ENCODE measurements at regions not wholly inside any gene's neighbourhood (a gene's known extent, or its start where the extent isn't known, plus 50 kb on each side); places are given as distances from the start of the nearest gene placed in this dataset.

GRCh38 chr2:239534581-239535412, 134.0 kb upstream of the HDAC4 start:
- TF ChIP-seq CTCF (conservative IDR thresholded peaks at IDR 0.05; ENCODE audit: control insufficient read depth, insufficient read depth, low read depth, low read length), result no peak
- no peak for DNase-seq (ENCODE audit: low read depth)
- no peak overlapping the region for H3K4me3 ChIP-seq (ENCODE audit: control insufficient read depth, low read depth, low read length)

- DNase-seq (ENCODE audit: low read depth), result no peak
- TF ChIP-seq CTCF (conservative IDR thresholded peaks at IDR 0.05; ENCODE audit: control insufficient read depth, insufficient read depth, low read depth, low read length), result no peak
- no peak overlapping the region for H3K4me3 ChIP-seq (ENCODE audit: control insufficient read depth, low read depth, low read length)
Measured at GRCh38 chr2:239533569-239534316, 132.9 kb upstream of the HDAC4 start.

GRCh38 chr2:239532859-239533258, 132.0 kb upstream of the HDAC4 start:
- DNase-seq (ENCODE audit: low read depth), result no peak
- no peak for TF ChIP-seq CTCF (conservative IDR thresholded peaks at IDR 0.05; ENCODE audit: control insufficient read depth, insufficient read depth, low read depth, low read length)
- H3K4me3 ChIP-seq (ENCODE audit: control insufficient read depth, low read depth, low read length), result no peak overlapping the region

GRCh38 chr2:239532250-239532649, 131.4 kb upstream of the HDAC4 start:
- no peak for TF ChIP-seq CTCF (conservative IDR thresholded peaks at IDR 0.05; ENCODE audit: control insufficient read depth, insufficient read depth, low read depth, low read length)
- no peak for DNase-seq (ENCODE audit: low read depth)
- no peak overlapping the region for H3K4me3 ChIP-seq (ENCODE audit: control insufficient read depth, low read depth, low read length)

GRCh38 chr2:239531456-239532241, 130.8 kb upstream of the HDAC4 start:
- DNase-seq (ENCODE audit: low read depth), result no peak
- no peak overlapping the region for H3K4me3 ChIP-seq (ENCODE audit: control insufficient read depth, low read depth, low read length)
- no peak for TF ChIP-seq CTCF (conservative IDR thresholded peaks at IDR 0.05; ENCODE audit: control insufficient read depth, insufficient read depth, low read depth, low read length)

- no peak for DNase-seq (ENCODE audit: low read depth)
- no peak overlapping the region for H3K4me3 ChIP-seq (ENCODE audit: control insufficient read depth, low read depth, low read length)
- no peak for TF ChIP-seq CTCF (conservative IDR thresholded peaks at IDR 0.05; ENCODE audit: control insufficient read depth, insufficient read depth, low read depth, low read length)
Measured at GRCh38 chr2:239530749-239531316, 130.0 kb upstream of the HDAC4 start.
